ENCODE measurements at regions not wholly inside any gene's neighbourhood (a gene's known extent, or its start where the extent isn't known, plus 50 kb on each side); places are given as distances from the start of the nearest gene placed in this dataset.

GRCh38 chr15:39438260-39438659, 142.6 kb upstream of the THBS1 start:
- peaks cover 45% of the 10 kb centered on the region for H3K4me1 Mint-ChIP-seq
- H3K27me3 Mint-ChIP-seq (ENCODE audit: low read depth), result no peaks in the 10 kb centered on the region
- H3K4me3 Mint-ChIP-seq, result no peak overlapping the region
- TF ChIP-seq CTCF (IDR thresholded peaks at IDR 0.05; ENCODE audit: unreplicated experiment in 3 of 3), result no peak
- H3K36me3 Mint-ChIP-seq (ENCODE audit: low read depth), result no peaks in the 10 kb centered on the region
- H3K27ac Mint-ChIP-seq, result peak overlapping the region in 2 of 3 experiments; percentile 75 to 87
- no peaks in the 10 kb centered on the region for H3K9me3 Mint-ChIP-seq

- Mint-ChIP-seq H3K36me3 (ENCODE audit: low read depth) (no peaks in the 10 kb centered on the region), H3K27me3 (ENCODE audit: low read depth) (no peaks in the 10 kb centered on the region), H3K4me1 (peaks cover 37% of the 10 kb centered on the region), H3K27ac (peak overlapping the region; percentile 75 to 87 (median 86)), H3K4me3 (no peak overlapping the region), H3K9me3 (no peaks in the 10 kb centered on the region)
- TF ChIP-seq CTCF (IDR thresholded peaks at IDR 0.05; ENCODE audit: unreplicated experiment in 3 of 3), result peak in 2 of 3 experiments; percentile 17 to 23
These were observed 141.9 kb upstream of the THBS1 start for GRCh38 chr15:39438799-39439592.

GRCh38 chr15:39442898-39443297, 138.0 kb upstream of the THBS1 start:
- Mint-ChIP-seq H3K27me3 (ENCODE audit: low read depth) (peaks cover 3% of the 10 kb centered on the region), H3K4me3 (no peak overlapping the region), H3K4me1 (peaks cover 14% of the 10 kb centered on the region), H3K36me3 (ENCODE audit: low read depth) (no peaks in the 10 kb centered on the region), H3K27ac (no peak overlapping the region), H3K9me3 (peaks cover 2% of the 10 kb centered on the region)
- no peak for TF ChIP-seq CTCF (IDR thresholded peaks at IDR 0.05; ENCODE audit: unreplicated experiment in 3 of 3)

- no peak overlapping the region for H3K4me3 Mint-ChIP-seq
- H3K27me3 Mint-ChIP-seq (ENCODE audit: low read depth), result peaks cover 3% of the 10 kb centered on the region
- TF ChIP-seq CTCF (IDR thresholded peaks at IDR 0.05; ENCODE audit: unreplicated experiment in 3 of 3), result no peak
- no peak overlapping the region for H3K27ac Mint-ChIP-seq
- H3K9me3 Mint-ChIP-seq, result peaks cover 2% of the 10 kb centered on the region
- no peaks in the 10 kb centered on the region for H3K36me3 Mint-ChIP-seq (ENCODE audit: low read depth)
- H3K4me1 Mint-ChIP-seq, result peaks cover 8% of the 10 kb centered on the region
These were observed 137.1 kb upstream of the THBS1 start for GRCh38 chr15:39443659-39444219.

- TF ChIP-seq CTCF (IDR thresholded peaks at IDR 0.05; ENCODE audit: unreplicated experiment in 3 of 3), result no peak
- H3K27ac Mint-ChIP-seq, result no peak overlapping the region
- H3K27me3 Mint-ChIP-seq (ENCODE audit: low read depth), result peaks cover 3% of the 10 kb centered on the region
- peaks cover 4% of the 10 kb centered on the region for H3K4me1 Mint-ChIP-seq
- H3K9me3 Mint-ChIP-seq, result peaks cover 2% of the 10 kb centered on the region
- H3K4me3 Mint-ChIP-seq, result no peak overlapping the region
- no peaks in the 10 kb centered on the region for H3K36me3 Mint-ChIP-seq (ENCODE audit: low read depth)
These were observed 136.0 kb upstream of the THBS1 start for GRCh38 chr15:39444735-39445470.
